H9 (cell line): ENCODE measurements at regions not wholly inside any gene's neighbourhood (a gene's known extent, or its start where the extent isn't known, plus 50 kb on each side); places are given as distances from the start of the nearest gene placed in this dataset.

Source experiments
- DNase-seq: peaks from one replicate; pipeline ENCODE4 v3.0.0-alpha.2; 2017
- H2AFZ ChIP-seq: one replicate; pipeline ENCODE4 v1.6.1; 2013; ENCODE audit warnings: mild to moderate bottlenecking, low read length, control low read depth, moderate library complexity
- H2AK5ac ChIP-seq: 2 replicates; pipeline ENCODE4 v1.6.1; 2013; ENCODE audit warnings: low read length, control low read depth, mixed read lengths; ENCODE audit not compliant: insufficient read length
- H2BK120ac ChIP-seq: one replicate; pipeline ENCODE4 v1.6.1; 2013; ENCODE audit warnings: low read depth, mild to moderate bottlenecking, low read length, control low read depth, inconsistent platforms; ENCODE audit not compliant: poor library complexity, severe bottlenecking
- H2BK12ac ChIP-seq: 2 replicates; pipeline ENCODE4 v1.6.1; 2013; ENCODE audit warnings: low read length, control low read depth, mixed read lengths, low read depth; ENCODE audit not compliant: insufficient read length
- H2BK15ac ChIP-seq: 2 replicates; pipeline ENCODE4 v1.6.1; 2013; ENCODE audit warnings: low read depth, low read length, control low read depth
- H2BK20ac ChIP-seq: one replicate; pipeline ENCODE4 v1.6.1; 2013; ENCODE audit warnings: low read depth, mild to moderate bottlenecking, low read length, control low read depth, inconsistent platforms; ENCODE audit not compliant: poor library complexity, severe bottlenecking
- H2BK5ac ChIP-seq: 2 replicates; pipeline ENCODE4 v1.6.1; 2013; ENCODE audit warnings: low read length, control low read depth, mixed read lengths; ENCODE audit not compliant: insufficient read length
- H3K14ac ChIP-seq: 2 replicates; pipeline ENCODE4 v1.6.1; 2013; ENCODE audit warnings: low read length, control low read depth; ENCODE audit not compliant: insufficient read depth
- H3K18ac ChIP-seq: 2 replicates; pipeline ENCODE4 v1.6.1; 2013; ENCODE audit warnings: low read depth, mild to moderate bottlenecking, mixed read lengths, low read length, control low read depth; ENCODE audit not compliant: insufficient read length
- H3K23ac ChIP-seq: 2 replicates; pipeline ENCODE4 v1.6.1; 2013; ENCODE audit warnings: low read length, control low read depth, mixed read lengths, low read depth; ENCODE audit not compliant: insufficient read length
- H3K23me2 ChIP-seq: 2 replicates; pipeline ENCODE4 v1.6.1; 2013; ENCODE audit warnings: low read depth, mild to moderate bottlenecking, mixed read lengths, low read length, control low read depth; ENCODE audit not compliant: insufficient read length, poor library complexity, severe bottlenecking
- H3K27ac ChIP-seq: 2 replicates; pipeline ENCODE4 v1.5.1; 2013; ENCODE audit warnings: low read length, control low read depth, mixed read lengths, low read depth; ENCODE audit not compliant: insufficient read length
- H3K27me3 ChIP-seq: 2 replicates; pipeline ENCODE4 v1.6.1; 2013; ENCODE audit warnings: low read length, control low read depth, inconsistent platforms; ENCODE audit not compliant: insufficient read depth
- H3K4ac ChIP-seq: 2 replicates; pipeline ENCODE4 v1.6.1; 2013; ENCODE audit warnings: low read depth, mild to moderate bottlenecking, control low read depth, inconsistent platforms, low read length, moderate library complexity
- H3K4me1 ChIP-seq: 2 replicates; pipeline ENCODE4 v1.6.1; 2013; ENCODE audit warnings: low read length, control low read depth, inconsistent platforms; ENCODE audit not compliant: insufficient read depth
- H3K4me2 ChIP-seq: 2 replicates; pipeline ENCODE4 v1.6.1; 2013; ENCODE audit warnings: low read length, control low read depth, mixed read lengths; ENCODE audit not compliant: insufficient read length, insufficient read depth
- H3K56ac ChIP-seq: 2 replicates; pipeline ENCODE4 v1.6.1; 2013; ENCODE audit warnings: low read depth, mild to moderate bottlenecking, mixed read lengths, low read length, control low read depth; ENCODE audit not compliant: insufficient read length
- H3K79me1 ChIP-seq: 2 replicates; pipeline ENCODE4 v1.6.1; 2013; ENCODE audit warnings: low read depth, mild to moderate bottlenecking, moderate library complexity, low read length, control low read depth, inconsistent platforms; ENCODE audit not compliant: insufficient read depth, poor library complexity, severe bottlenecking
- H3K79me2 ChIP-seq: 2 replicates; pipeline ENCODE4 v1.6.1; 2013; ENCODE audit warnings: low read length, control low read depth, inconsistent platforms; ENCODE audit not compliant: insufficient read depth
- H3K9ac ChIP-seq: 2 replicates; pipeline ENCODE4 v1.6.1; 2013; ENCODE audit warnings: low read length, control low read depth, mixed read lengths; ENCODE audit not compliant: insufficient read length; ENCODE audit errors: extremely low read depth
- H3K9me3 ChIP-seq: one replicate; pipeline ENCODE4 v1.6.1; 2013; ENCODE audit warnings: low read depth, low read length, inconsistent platforms; ENCODE audit not compliant: control insufficient read depth
- H3T11ph ChIP-seq: one replicate; pipeline ENCODE4 v1.6.1; 2013; ENCODE audit warnings: mild to moderate bottlenecking, low read length, control low read depth, inconsistent platforms
- H4K20me1 ChIP-seq: one replicate; pipeline ENCODE4 v1.6.1; 2013; ENCODE audit not compliant: control insufficient read depth, insufficient read length, insufficient read depth
- H4K5ac ChIP-seq: 2 replicates; pipeline ENCODE4 v1.6.1; 2013; ENCODE audit warnings: low read depth, mild to moderate bottlenecking, mixed read lengths, low read length, control low read depth; ENCODE audit not compliant: insufficient read length
- H4K8ac ChIP-seq: replicated peaks from 2 replicates; pipeline ENCODE4 v1.6.1; 2013; ENCODE audit warnings: low read length, control low read depth, mixed read lengths, low read depth; ENCODE audit not compliant: insufficient read length
- H4K91ac ChIP-seq: 2 replicates; pipeline ENCODE4 v1.6.1; 2013; ENCODE audit warnings: low read depth, mild to moderate bottlenecking, moderate library complexity, mixed read lengths, low read length, control low read depth; ENCODE audit not compliant: insufficient read length
- H3K27ac Mint-ChIP-seq, 3 experiments: 2 replicates in 2 of 3; 3 replicates in 1 of 3; pipeline ENCODE4 v1.8.0; 2020 to 2021; ENCODE audit warnings: mixed read lengths in 3 of 3, mild to moderate bottlenecking in 1 of 3, moderate library complexity in 1 of 3
- H3K27me3 Mint-ChIP-seq: 2 replicates; pipeline ENCODE4 v1.8.0; 2021; ENCODE audit warnings: low read depth, mild to moderate bottlenecking, moderate library complexity, mixed read lengths
- H3K36me3 Mint-ChIP-seq, 3 experiments: 2 replicates in 2 of 3; 3 replicates in 1 of 3; pipeline ENCODE4 v1.8.0; 2020 to 2021; ENCODE audit warnings: low read depth in 3 of 3, mixed read lengths in 3 of 3; ENCODE audit not compliant: insufficient read depth in 1 of 3
- H3K4me1 Mint-ChIP-seq, 2 experiments: 2 replicates each; pipeline ENCODE4 v1.8.0; 2020; ENCODE audit warnings: mixed read lengths in 2 of 2
- H3K4me3 Mint-ChIP-seq, 2 experiments: 2 replicates in 1 of 2; 3 replicates in 1 of 2; pipeline ENCODE4 v1.8.0; 2020 to 2021; ENCODE audit warnings: mild to moderate bottlenecking in 2 of 2, mixed read lengths in 2 of 2, moderate library complexity in 1 of 2
- H3K9me3 Mint-ChIP-seq, 2 experiments: 2 replicates in 1 of 2; 3 replicates in 1 of 2; pipeline ENCODE4 v1.8.0; 2020; ENCODE audit warnings: mild to moderate bottlenecking in 2 of 2, mixed read lengths in 2 of 2, moderate library complexity in 1 of 2
- CTCF ChIP-seq: fragments of 200-600 bp; sonication (generic); conservative IDR thresholded peaks from 3 replicates; pipeline ENCODE4 v1.8.0; 2021; ENCODE audit warnings: antibody characterized with exemption, mild to moderate bottlenecking
- WGBS: extraction: QIAGEN DNeasy Blood & Tissue Kit; methylation state at CpG from one replicate; pipeline ENCODE4 v1.1.7; 2013; ENCODE audit warnings: missing lambda C conversion rate, low lambda C conversion rate, mixed read lengths; ENCODE audit not compliant: insufficient read length; ENCODE audit errors: extremely low coverage; 5-methylcytosine and 5-hydroxymethylcytosine counted together

GRCh38 chr15:95446854-95447253 is 883.6 kb upstream of the NR2F2 start:
- Mint-ChIP-seq H3K4me3 (no peak overlapping the region; a peak in 1 of 5 replicates), H3K4me1 (peaks cover 0 to 5% of the 10 kb centered on the region in 2 experiments; a peak in 1 of 4 replicates), H3K36me3 (no peaks in the 10 kb centered on the region; a peak in 1 of 7 replicates), H3K9me3 (no peaks in the 10 kb centered on the region), H3K27ac (no peak overlapping the region), H3K27me3 (no peaks in the 10 kb centered on the region)
- Histone ChIP-seq H3K4ac (no peak overlapping the region), H2BK5ac (no peak overlapping the region), H4K91ac (no peak overlapping the region), H3K4me2 (no peak overlapping the region), H2AFZ (no peak overlapping the region), H3K79me2 (no peaks in the 10 kb centered on the region), H3K23ac (no peak overlapping the region), H2BK120ac (no peak overlapping the region), H4K5ac (no peak overlapping the region), H3K9me3 (no peaks in the 10 kb centered on the region), H3T11ph (no peak overlapping the region), H3K9ac (no peak overlapping the region), H4K8ac (no peak overlapping the region), H3K4me1 (no peaks in the 10 kb centered on the region), H3K56ac (no peak overlapping the region), H3K18ac (no peak overlapping the region), H3K79me1 (no peaks in the 10 kb centered on the region), H4K20me1 (no peaks in the 10 kb centered on the region), H3K14ac (no peak overlapping the region), H2BK12ac (no peak overlapping the region), H2AK5ac (no peak overlapping the region), H3K27me3 (no peaks in the 10 kb centered on the region), H3K27ac (no peak overlapping the region), H2BK20ac (no peak overlapping the region), H3K23me2 (no peaks in the 10 kb centered on the region), H2BK15ac (no peak overlapping the region)
- TF ChIP-seq CTCF = no peak
- WGBS = no CpG with 5 or more reads among the region's 2 CpGs
- DNase-seq = no peak
